Sigmoid colon (tissue), 6 donors: ENCODE measurements at regions not wholly inside any gene's neighbourhood (a gene's known extent, or its start where the extent isn't known, plus 50 kb on each side); places are given as distances from the start of the nearest gene placed in this dataset.

Experiments
- DNase-seq: peaks from one replicate; pipeline ENCODE4 v3.0.0-alpha.2; 2019
- H3K27ac ChIP-seq, 4 donors: fragments of 200-600 bp; sonication (generic); one replicate each; pipeline ENCODE4 v1.5.1; 2016 to 2019; ENCODE audit warnings: mild to moderate bottlenecking in 1 of 4
- H3K27me3 ChIP-seq, 3 donors: fragments of 200-600 bp; sonication (generic); one replicate each; pipeline ENCODE4 v1.5.1; 2019; ENCODE audit warnings: mild to moderate bottlenecking in 1 of 3
- H3K36me3 ChIP-seq, 4 donors: fragments of 200-600 bp; sonication (generic); one replicate each; pipeline ENCODE4 v1.5.1; 2016 to 2019
- H3K4me1 ChIP-seq, 4 donors: fragments of 200-600 bp; sonication (generic); one replicate each; pipeline ENCODE4 v1.5.1; 2017 to 2019
- H3K4me3 ChIP-seq, 4 donors: fragments of 200-600 bp; sonication (generic); one replicate each; pipeline ENCODE4 v1.5.1; 2017 to 2019; ENCODE audit warnings: mild to moderate bottlenecking in 2 of 4, moderate library complexity in 1 of 4
- H3K9me3 ChIP-seq, 4 donors: fragments of 200-600 bp in 3 of 4; sonication (generic) in 3 of 4; one replicate each; pipeline versions ENCODE4 v1.5.1 to v1.6.1; 2013 to 2019
- EP300 ChIP-seq, 4 donors: sonication (generic); formaldehyde crosslinking; IDR thresholded peaks; one replicate each; pipeline ENCODE4 v1.6.1; 2017; ENCODE audit warnings: antibody characterized with exemption in 4 of 4
- POLR2A ChIP-seq, 2 donors: fragments of 450-650 bp; IDR thresholded peaks; one replicate each; pipeline ENCODE4 v1.6.1; 2016; ENCODE audit warnings: antibody characterized with exemption in 2 of 2, mild to moderate bottlenecking in 2 of 2, moderate library complexity in 2 of 2
- POLR2AphosphoS5 ChIP-seq, 4 donors: sonication (generic); formaldehyde crosslinking; IDR thresholded peaks; one replicate each; pipeline ENCODE4 v1.6.1; 2017; ENCODE audit warnings: antibody characterized with exemption in 4 of 4
- WGBS, 2 donors: extraction: QIAGEN DNeasy Blood & Tissue Kit; methylation state at CpG; one replicate each; pipeline ENCODE4 v1.1.7; 2013; 5-methylcytosine and 5-hydroxymethylcytosine counted together
- intact Hi-C: fragments of 100-400 bp; cut with DNase I; formaldehyde crosslinking; loops from one replicate; pipeline ENCODE4 v1.15.1; 2023
- TF ChIP-seq, protein P1 (sequence below), 4 experiments: fragments of 450-650 bp in 3 of 4; fragments of 200-600 bp in 1 of 4; IDR thresholded peaks; one replicate each; pipeline ENCODE4 v1.5.1; 2016 to 2019; ENCODE audit warnings: antibody characterized with exemption in 4 of 4, mild to moderate bottlenecking in 3 of 4, moderate library complexity in 2 of 4
- donor health status: healthy with polysubstance abuse.
- donor health status: healthy.

DNA sequence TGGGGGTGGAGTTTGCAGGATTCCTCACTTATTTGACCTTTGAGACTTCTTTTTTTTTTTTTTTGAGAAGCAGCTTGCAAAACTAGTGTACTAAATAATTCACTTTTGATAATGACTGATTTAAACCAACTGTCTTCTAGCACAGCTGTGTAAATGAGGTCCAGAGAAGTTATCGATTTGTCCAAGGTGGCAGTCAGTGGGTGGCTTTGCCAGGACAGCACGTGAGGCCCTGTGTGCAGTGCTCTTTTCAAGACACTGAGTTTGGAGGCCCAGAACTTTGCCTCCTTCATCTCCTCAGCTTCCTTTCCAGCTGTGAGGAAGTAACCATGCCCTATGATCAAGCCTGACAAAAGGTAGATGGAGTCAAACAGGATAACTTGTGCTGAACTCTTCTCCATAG lies 92.9 kb upstream of the LCLAT1 start:
- no peak for TF ChIP-seq POLR2AphosphoS5 (IDR thresholded peaks at IDR 0.05)
- TF ChIP-seq, protein P1, sequence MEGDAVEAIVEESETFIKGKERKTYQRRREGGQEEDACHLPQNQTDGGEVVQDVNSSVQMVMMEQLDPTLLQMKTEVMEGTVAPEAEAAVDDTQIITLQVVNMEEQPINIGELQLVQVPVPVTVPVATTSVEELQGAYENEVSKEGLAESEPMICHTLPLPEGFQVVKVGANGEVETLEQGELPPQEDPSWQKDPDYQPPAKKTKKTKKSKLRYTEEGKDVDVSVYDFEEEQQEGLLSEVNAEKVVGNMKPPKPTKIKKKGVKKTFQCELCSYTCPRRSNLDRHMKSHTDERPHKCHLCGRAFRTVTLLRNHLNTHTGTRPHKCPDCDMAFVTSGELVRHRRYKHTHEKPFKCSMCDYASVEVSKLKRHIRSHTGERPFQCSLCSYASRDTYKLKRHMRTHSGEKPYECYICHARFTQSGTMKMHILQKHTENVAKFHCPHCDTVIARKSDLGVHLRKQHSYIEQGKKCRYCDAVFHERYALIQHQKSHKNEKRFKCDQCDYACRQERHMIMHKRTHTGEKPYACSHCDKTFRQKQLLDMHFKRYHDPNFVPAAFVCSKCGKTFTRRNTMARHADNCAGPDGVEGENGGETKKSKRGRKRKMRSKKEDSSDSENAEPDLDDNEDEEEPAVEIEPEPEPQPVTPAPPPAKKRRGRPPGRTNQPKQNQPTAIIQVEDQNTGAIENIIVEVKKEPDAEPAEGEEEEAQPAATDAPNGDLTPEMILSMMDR (IDR thresholded peaks at IDR 0.05): no peak
- no peak for TF ChIP-seq POLR2A (IDR thresholded peaks at IDR 0.05)
- no peak for TF ChIP-seq EP300 (IDR thresholded peaks at IDR 0.05)
- Histone ChIP-seq H3K4me1 (peaks cover 0 to 4% (median 2%) of the 10 kb centered on the region in 4 donors), H3K4me3 (no peak overlapping the region), H3K9me3 (no peaks in the 10 kb centered on the region), H3K36me3 (no peaks in the 10 kb centered on the region), H3K27me3 (no peaks in the 10 kb centered on the region), H3K27ac (no peak overlapping the region)
- no peak for DNase-seq
- 66 to 85% methylated on average over 2 of the region's 2 CpGs for WGBS, 2 donors
- intact Hi-C loops: no loop called here

DNA sequence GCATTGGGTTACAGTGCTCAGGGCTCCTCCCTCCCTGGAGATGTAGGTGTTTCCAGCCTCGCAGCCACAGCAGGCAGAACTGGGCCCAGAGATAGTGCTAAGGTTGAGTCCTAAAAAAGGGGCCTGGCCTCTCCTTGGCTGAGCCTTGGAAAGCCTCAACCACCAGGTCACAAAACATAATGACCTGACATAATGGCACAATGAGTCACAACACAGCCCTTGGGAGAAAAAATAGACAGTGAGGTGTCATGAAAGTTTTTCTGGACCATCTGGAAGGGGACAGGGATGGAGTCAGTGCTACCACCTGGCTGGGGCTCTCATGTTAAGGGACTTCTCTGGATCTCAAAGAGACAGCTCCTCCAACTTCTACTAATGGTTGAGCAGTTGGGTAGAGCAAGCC lies 92.4 kb upstream of the LCLAT1 start:
- whole genome bisulfite sequencing, 2 donors: 89 to 92% methylated on average over 1 of the region's 1 CpG
- intact Hi-C loops: no loop called here
- Histone ChIP-seq H3K4me3 (no peak overlapping the region), H3K9me3 (no peaks in the 10 kb centered on the region), H3K27me3 (no peaks in the 10 kb centered on the region), H3K27ac (no peak overlapping the region), H3K36me3 (no peaks in the 10 kb centered on the region), H3K4me1 (peaks cover 0 to 9% (median 7%) of the 10 kb centered on the region in 4 donors)
- DNase-seq: no peak
- TF ChIP-seq POLR2AphosphoS5 (IDR thresholded peaks at IDR 0.05): no peak
- TF ChIP-seq, protein P1 (IDR thresholded peaks at IDR 0.05): no peak

DNA sequence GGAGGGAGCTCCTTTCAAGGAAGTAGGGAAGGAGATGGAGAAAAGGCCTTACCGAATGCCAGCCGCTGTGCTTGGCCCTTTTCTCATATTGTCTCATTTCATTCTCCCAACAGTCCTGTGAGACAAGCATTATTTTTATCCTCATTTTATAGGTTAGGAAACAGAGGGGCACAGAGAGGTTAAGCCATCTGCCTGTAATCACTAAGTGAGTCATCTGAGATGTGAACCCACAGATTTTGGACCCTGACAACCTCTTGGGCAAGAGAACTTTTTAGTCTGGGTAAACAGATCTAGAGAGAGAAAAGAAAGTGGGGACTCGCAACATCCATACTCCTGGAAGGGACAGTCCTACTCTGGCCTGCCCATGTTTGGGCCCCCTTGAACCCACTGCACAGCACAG lies 91.7 kb upstream of the LCLAT1 start:
- H3K9me3 ChIP-seq: no peaks in the 10 kb centered on the region
- WGBS, 2 donors: 96 to 97% methylated on average over 3 of the region's 3 CpGs
- no peak overlapping the region for H3K27ac ChIP-seq
- peaks cover 0 to 16% (median 14%) of the 10 kb centered on the region in 4 donors for H3K4me1 ChIP-seq
- H3K27me3 ChIP-seq: no peaks in the 10 kb centered on the region
- H3K4me3 ChIP-seq: no peak overlapping the region
- TF ChIP-seq POLR2AphosphoS5 (IDR thresholded peaks at IDR 0.05) (no peak), EP300 (IDR thresholded peaks at IDR 0.05) (no peak), POLR2A (IDR thresholded peaks at IDR 0.05) (no peak)
- TF ChIP-seq, protein P1 (IDR thresholded peaks at IDR 0.05): no peak
- H3K36me3 ChIP-seq: no peaks in the 10 kb centered on the region
- intact Hi-C loops: no loop called here
- peak; percentile 12 for DNase-seq

DNA sequence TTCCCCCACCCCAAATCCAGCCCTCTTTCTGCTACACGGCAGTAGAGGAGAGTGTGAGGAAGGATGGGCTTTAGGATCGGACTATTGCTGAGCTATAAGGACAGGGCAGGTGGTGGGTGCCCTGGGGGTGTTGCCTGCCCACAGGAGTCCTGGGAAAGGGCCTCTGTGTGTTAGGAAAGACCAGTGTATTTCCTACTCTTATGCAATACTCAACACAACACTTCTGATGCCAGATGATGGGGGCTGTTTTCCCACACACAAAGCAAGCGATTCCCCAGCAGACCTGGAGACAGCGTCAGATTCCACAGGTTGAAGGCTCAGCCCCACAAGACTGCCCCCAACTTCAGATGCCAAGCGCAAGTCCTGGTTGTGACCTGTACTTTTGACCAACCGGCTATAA lies 91.0 kb upstream of the LCLAT1 start:
- no peaks in the 10 kb centered on the region for H3K36me3 ChIP-seq
- H3K4me1 ChIP-seq: peaks cover 0 to 24% (median 20%) of the 10 kb centered on the region in 4 donors
- H3K4me3 ChIP-seq: no peak overlapping the region
- no peak for DNase-seq
- no peaks in the 10 kb centered on the region for H3K27me3 ChIP-seq
- TF ChIP-seq, protein P1 (IDR thresholded peaks at IDR 0.05): no peak
- TF ChIP-seq POLR2AphosphoS5 (IDR thresholded peaks at IDR 0.05): no peak
- TF ChIP-seq POLR2A (IDR thresholded peaks at IDR 0.05): no peak
- TF ChIP-seq EP300 (IDR thresholded peaks at IDR 0.05): no peak
- 93 to 97% methylated on average over 6 of the region's 6 CpGs for WGBS, 2 donors
- intact Hi-C loops: no loop called here
- no peak overlapping the region for H3K27ac ChIP-seq
- no peaks in the 10 kb centered on the region for H3K9me3 ChIP-seq

DNA sequence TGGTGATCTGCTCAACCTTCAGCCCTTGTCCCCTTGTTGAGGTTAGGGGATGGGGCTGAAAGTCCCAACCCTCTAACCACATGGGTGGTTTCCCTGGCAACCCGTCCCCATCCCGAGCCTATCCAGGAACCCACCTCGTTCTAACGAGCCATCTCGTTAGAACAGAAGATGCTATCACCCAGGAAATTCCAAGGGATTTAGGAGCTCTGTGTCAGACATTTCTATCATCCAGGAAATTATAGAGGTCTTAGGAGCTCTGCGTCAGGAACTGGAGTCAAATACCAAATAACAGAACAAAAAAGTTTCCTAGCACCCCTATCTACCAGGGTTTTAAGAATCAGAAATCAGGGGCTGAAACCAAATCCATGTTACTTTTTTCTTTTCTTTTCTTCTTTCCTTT lies 90.3 kb upstream of the LCLAT1 start:
- H3K4me3 ChIP-seq: no peak overlapping the region
- H3K4me1 ChIP-seq: peaks cover 0 to 31% (median 24%) of the 10 kb centered on the region in 4 donors
- WGBS, 2 donors: 78 to 87% methylated on average over 6 of the region's 6 CpGs
- no peak for DNase-seq
- TF ChIP-seq EP300 (IDR thresholded peaks at IDR 0.05) (no peak), POLR2AphosphoS5 (IDR thresholded peaks at IDR 0.05) (no peak), POLR2A (IDR thresholded peaks at IDR 0.05) (no peak)
- TF ChIP-seq, protein P1 (IDR thresholded peaks at IDR 0.05): no peak
- no peak overlapping the region for H3K27ac ChIP-seq
- intact Hi-C loops: no loop called here
- H3K27me3 ChIP-seq: no peaks in the 10 kb centered on the region
- H3K9me3 ChIP-seq: no peaks in the 10 kb centered on the region
- no peaks in the 10 kb centered on the region for H3K36me3 ChIP-seq
